Panc1 (cell line): ENCODE measurements at regions not wholly inside any gene's neighbourhood (a gene's known extent, or its start where the extent isn't known, plus 50 kb on each side); places are given as distances from the start of the nearest gene placed in this dataset.

Experiments
- ATAC-seq: fragments of 200-7000 bp; cut with Tn5 transposase; 2 replicates; pipeline ENCODE4 v1.9.1; 2020; ENCODE audit warnings: mild to moderate bottlenecking, moderate library complexity
- BruUV-seq: library from RNA; stranded (reverse); fragments of 400-500 nt; replicated peaks from 2 replicates; lab custom pipeline; 2021; lab: Mats Ljungman, UMichigan
- CTCF ChIA-PET: fragments of 300-600 bp; sonication (Branson Sonifier 250); formaldehyde crosslinking; loops from one replicate; lab custom pipeline; 2022; ENCODE audit warnings: antibody characterized with exemption; lab: Charles Lee
- POLR2A ChIA-PET: fragments of 300-600 bp; sonication (Branson Sonifier 250); formaldehyde crosslinking; loops from one replicate; lab custom pipeline; 2022; ENCODE audit warnings: antibody characterized with exemption; lab: Charles Lee
- DNase-seq: peaks from one replicate; pipeline ENCODE4 v3.0.0-alpha.2; 2010; ENCODE audit warnings: low read depth, low spot score
- H3K27ac ChIP-seq: 2 replicates; pipeline ENCODE4 v1.5.1; 2011; ENCODE audit warnings: mild to moderate bottlenecking, low read length, inconsistent platforms
- H3K27me3 ChIP-seq: fragments of 200-500 bp; sonication (Bioruptor generic); 2 replicates; pipeline ENCODE4 v1.6.0; 2014; ENCODE audit warnings: low read length, inconsistent platforms; ENCODE audit not compliant: control insufficient read depth, insufficient read depth
- H3K36me3 ChIP-seq: fragments of 200-500 bp; sonication (Bioruptor generic); 2 replicates; pipeline ENCODE4 v1.5.1; 2014; ENCODE audit warnings: inconsistent platforms, mild to moderate bottlenecking, low read length, moderate library complexity; ENCODE audit not compliant: control insufficient read depth, insufficient read depth
- H3K4me1 ChIP-seq: 2 replicates; pipeline ENCODE4 v1.5.1; 2011; ENCODE audit warnings: inconsistent platforms, mild to moderate bottlenecking, low read length, moderate library complexity; ENCODE audit not compliant: control insufficient read depth, insufficient read depth
- H3K4me3 ChIP-seq, 2 experiments: 2 replicates each; pipeline ENCODE4 v1.5.1; 2011 to 2012; ENCODE audit warnings: low read depth in 2 of 2, low read length in 2 of 2, mild to moderate bottlenecking in 2 of 2, inconsistent platforms in 1 of 2, moderate library complexity in 1 of 2
- H3K9me3 ChIP-seq: fragments of 200-500 bp; sonication (Bioruptor generic); 2 replicates; pipeline ENCODE4 v1.5.1; 2014; ENCODE audit warnings: low read depth, mild to moderate bottlenecking, inconsistent platforms, low read length, moderate library complexity; ENCODE audit not compliant: control insufficient read depth, insufficient read depth
- POLR2AphosphoS5 ChIP-seq: IDR thresholded peaks from 2 replicates; pipeline ENCODE4 v1.6.1; 2012; ENCODE audit warnings: mild to moderate bottlenecking, low read depth, low read length, moderate library complexity
- REST ChIP-seq, 2 experiments: IDR thresholded peaks; 2 replicates each; pipeline ENCODE4 v1.6.1; 2011 to 2012; ENCODE audit warnings: low read depth in 2 of 2, control low read depth in 1 of 2, low read length in 1 of 2, mild to moderate bottlenecking in 1 of 2, moderate library complexity in 1 of 2; ENCODE audit not compliant: insufficient read depth in 1 of 2
- SIN3A ChIP-seq: IDR thresholded peaks from 2 replicates; pipeline ENCODE4 v1.6.1; 2012; ENCODE audit warnings: low read depth, mild to moderate bottlenecking, low read length, moderate library complexity, borderline replicate concordance; ENCODE audit not compliant: insufficient read depth
- TCF7L2 ChIP-seq: IDR thresholded peaks from 2 replicates; pipeline ENCODE4 v1.6.1; 2011; ENCODE audit warnings: mild to moderate bottlenecking, low read depth, low read length, inconsistent platforms
- in situ Hi-C: cut with HindIII; loops from 2 replicates; pipeline ENCODE4 v1.10.0; 2016; ENCODE audit warnings: low sequenced_read_pairs, low pct_unique_long_range_greater_than_20kb
- intact Hi-C: fragments of 100-400 bp; cut with micrococcal nuclease; formaldehyde crosslinking; loops from one replicate; pipeline ENCODE4 v1.10.0; 2022; ENCODE audit not compliant: unreplicated experiment
- TF ChIP-seq, protein P1 (sequence below): fragments of 450-650 bp; IDR thresholded peaks from 2 replicates; pipeline ENCODE4 v1.5.1; 2017; ENCODE audit warnings: mild to moderate bottlenecking

DNA sequence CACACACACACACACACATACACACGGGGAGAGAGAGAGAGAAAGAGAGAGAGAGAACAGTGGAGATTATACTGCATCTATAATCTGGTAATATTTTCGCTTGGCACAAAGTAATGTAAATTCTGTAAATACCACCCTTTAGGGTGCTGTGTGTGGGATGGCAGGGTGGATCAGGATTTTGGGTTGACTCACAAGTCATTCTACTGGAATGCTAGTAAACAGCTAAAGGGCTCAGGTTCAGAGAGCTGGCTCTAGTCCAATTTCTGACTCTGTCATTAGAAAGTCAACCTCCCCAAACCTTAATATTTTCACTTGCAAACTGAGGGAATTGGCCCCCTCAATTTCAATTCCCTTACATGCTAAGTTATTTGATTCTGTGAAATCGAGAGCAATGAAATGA is 308.3 kb downstream of the TSN start:
- TF ChIP-seq POLR2AphosphoS5 (no peak), REST (IDR thresholded peaks at IDR 0.05; ENCODE audit: insufficient read depth in 1 of 2, low read depth in 2 of 2, low read length in 1 of 2) (no peak), SIN3A (no peak), TCF7L2 (no peak)
- TF ChIP-seq, protein P1, sequence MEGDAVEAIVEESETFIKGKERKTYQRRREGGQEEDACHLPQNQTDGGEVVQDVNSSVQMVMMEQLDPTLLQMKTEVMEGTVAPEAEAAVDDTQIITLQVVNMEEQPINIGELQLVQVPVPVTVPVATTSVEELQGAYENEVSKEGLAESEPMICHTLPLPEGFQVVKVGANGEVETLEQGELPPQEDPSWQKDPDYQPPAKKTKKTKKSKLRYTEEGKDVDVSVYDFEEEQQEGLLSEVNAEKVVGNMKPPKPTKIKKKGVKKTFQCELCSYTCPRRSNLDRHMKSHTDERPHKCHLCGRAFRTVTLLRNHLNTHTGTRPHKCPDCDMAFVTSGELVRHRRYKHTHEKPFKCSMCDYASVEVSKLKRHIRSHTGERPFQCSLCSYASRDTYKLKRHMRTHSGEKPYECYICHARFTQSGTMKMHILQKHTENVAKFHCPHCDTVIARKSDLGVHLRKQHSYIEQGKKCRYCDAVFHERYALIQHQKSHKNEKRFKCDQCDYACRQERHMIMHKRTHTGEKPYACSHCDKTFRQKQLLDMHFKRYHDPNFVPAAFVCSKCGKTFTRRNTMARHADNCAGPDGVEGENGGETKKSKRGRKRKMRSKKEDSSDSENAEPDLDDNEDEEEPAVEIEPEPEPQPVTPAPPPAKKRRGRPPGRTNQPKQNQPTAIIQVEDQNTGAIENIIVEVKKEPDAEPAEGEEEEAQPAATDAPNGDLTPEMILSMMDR, result no peak
- Histone ChIP-seq H3K27ac (no peak overlapping the region), H3K4me1 (no peaks in the 10 kb centered on the region), H3K27me3 (no peaks in the 10 kb centered on the region; the same call in 1 of the 2 replicates), H3K9me3 (no peaks in the 10 kb centered on the region), H3K4me3 (no peak overlapping the region), H3K36me3 (no peaks in the 10 kb centered on the region)
- ChIA-PET CTCF (no interaction called here), POLR2A (no interaction called here)
- in situ Hi-C loops, result no loop called here
- DNase-seq (no peak), ATAC-seq (no peak)
- BruUV-seq, result no TSS peak
- intact Hi-C loops, result no loop called here

GRCh38 chr2:122070241-122070731 is 314.8 kb downstream of the TSN start:
- H3K9me3 ChIP-seq, result no peaks in the 10 kb centered on the region
- no peak overlapping the region for H3K27ac ChIP-seq
- DNase-seq (no peak), ATAC-seq (no peak)
- in situ Hi-C loops, result no loop called here
- TF ChIP-seq REST (IDR thresholded peaks at IDR 0.05; ENCODE audit: insufficient read depth in 1 of 2, low read depth in 2 of 2, low read length in 1 of 2) (no peak), POLR2AphosphoS5 (no peak), TCF7L2 (no peak), SIN3A (no peak)
- TF ChIP-seq, protein P1, result no peak
- intact Hi-C loops, result no loop called here
- H3K27me3 ChIP-seq, result no peaks in the 10 kb centered on the region
- H3K4me1 ChIP-seq, result no peaks in the 10 kb centered on the region
- no peaks in the 10 kb centered on the region for H3K36me3 ChIP-seq
- BruUV-seq, result no TSS peak
- no peak overlapping the region for H3K4me3 ChIP-seq
- ChIA-PET POLR2A (no interaction called here), CTCF (no interaction called here)
